ENCODE measurements at regions not wholly inside any gene's neighbourhood (a gene's known extent, or its start where the extent isn't known, plus 50 kb on each side); places are given as distances from the start of the nearest gene placed in this dataset.
"Not testable (repeated sequence)": the region's sequence is repeated elsewhere in the genome, so short reads cannot be mapped to it uniquely, and the experiment has no call there.

GRCh38 chr6:26799903-26800633 is 140.5 kb upstream of the ZNF322 start:
- not testable (repeated sequence) for H3K4me1 ChIP-seq; H3K9me3 ChIP-seq; H3K27me3 ChIP-seq; H3K4me3 ChIP-seq; H3K27ac ChIP-seq; DNase-seq (ENCODE audit: low spot score in 2 of 2); H3K36me3 ChIP-seq
- no CpG with 5 or more reads among the region's 17 CpGs for WGBS, 2 donors

- not testable (repeated sequence) for H3K27me3 ChIP-seq; H3K9me3 ChIP-seq; H3K36me3 ChIP-seq; DNase-seq (ENCODE audit: low spot score in 2 of 2); H3K27ac ChIP-seq; H3K4me3 ChIP-seq; H3K4me1 ChIP-seq
- no CpG with 5 or more reads among the region's 16 CpGs for WGBS, 2 donors
Measured at GRCh38 chr6:26803762-26804161, 144.2 kb upstream of the ZNF322 start.

DNA sequence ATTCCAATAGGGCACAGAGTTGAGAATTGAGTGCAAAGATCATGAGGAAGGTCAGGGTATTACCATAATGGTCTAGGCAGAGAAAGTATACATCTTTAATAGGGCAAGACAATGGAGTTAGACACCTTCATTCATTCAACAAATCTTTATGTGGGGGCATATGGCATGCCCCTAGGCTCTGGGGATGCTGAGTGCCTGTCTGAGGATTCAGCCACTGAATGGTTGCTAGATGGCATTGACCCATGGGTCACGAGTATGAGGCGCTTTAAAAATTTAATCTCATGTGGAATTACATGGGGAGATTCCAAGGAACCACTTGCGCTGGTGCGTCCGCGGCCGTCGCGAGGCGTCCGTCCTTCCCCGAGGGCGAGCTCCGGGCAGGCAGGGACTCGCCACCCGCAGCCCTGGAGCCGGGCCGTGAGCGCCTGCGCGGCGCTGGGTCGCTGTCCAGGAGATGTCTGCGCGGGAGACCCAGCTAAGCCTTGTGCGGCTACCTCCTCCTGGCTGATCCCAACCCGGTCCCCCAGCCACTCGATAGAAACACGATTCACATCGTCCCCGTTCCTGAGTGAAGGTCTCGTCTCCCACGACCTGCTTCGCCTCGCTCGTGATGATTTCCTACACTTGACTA is 152.1 kb upstream of the ZNF322 start:
- H3K4me1 ChIP-seq; H3K27ac ChIP-seq; H3K36me3 ChIP-seq; H3K4me3 ChIP-seq; H3K27me3 ChIP-seq; H3K9me3 ChIP-seq; DNase-seq (ENCODE audit: low spot score in 2 of 2): not testable (repeated sequence)
- WGBS, 2 donors = no CpG with 5 or more reads among the region's 36 CpGs

GRCh38 chr6:26818640-26819225 is 159.2 kb upstream of the ZNF322 start:
- not testable (repeated sequence) for H3K27ac ChIP-seq; H3K27me3 ChIP-seq; DNase-seq (ENCODE audit: low spot score in 2 of 2); H3K9me3 ChIP-seq; H3K36me3 ChIP-seq; H3K4me1 ChIP-seq; H3K4me3 ChIP-seq
- WGBS, 2 donors = no CpG with 5 or more reads among the region's 5 CpGs

GRCh38 chr6:26827965-26828364 is 168.4 kb upstream of the ZNF322 start:
- not testable (repeated sequence) for DNase-seq (ENCODE audit: low spot score in 2 of 2)

DNA sequence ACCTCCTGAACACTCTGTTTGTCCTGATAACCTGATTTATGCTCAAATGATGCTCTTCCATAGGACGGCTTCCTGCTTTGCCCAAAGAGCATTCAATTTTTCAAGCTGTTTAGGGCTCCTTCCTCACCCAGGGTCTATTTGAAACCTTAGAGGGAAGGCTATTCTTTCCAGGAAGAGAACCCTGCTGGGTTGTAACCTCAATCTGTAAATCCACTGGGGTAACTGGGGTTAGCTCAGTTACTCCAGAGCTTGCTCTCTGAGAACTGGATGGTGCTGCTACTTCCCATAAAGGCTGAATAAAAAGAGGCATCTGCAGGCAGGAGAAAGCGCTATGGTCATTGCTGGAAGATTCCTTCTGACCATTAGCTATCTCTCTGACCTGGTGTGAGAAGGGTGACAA is 169.9 kb upstream of the ZNF322 start:
- WGBS, 2 donors = no CpG with 5 or more reads among the region's 2 CpGs
- not testable (repeated sequence) for H3K4me3 ChIP-seq

More at GRCh38 chr6:26827965-26828364, 168.4 kb upstream of the ZNF322 start:
- H3K36me3 ChIP-seq, H3K9me3 ChIP-seq, H3K4me3 ChIP-seq, H3K27me3 ChIP-seq, H3K27ac ChIP-seq, H3K4me1 ChIP-seq: not testable (repeated sequence)
- no CpG with 5 or more reads among the region's 4 CpGs for WGBS, 2 donors

DNA sequence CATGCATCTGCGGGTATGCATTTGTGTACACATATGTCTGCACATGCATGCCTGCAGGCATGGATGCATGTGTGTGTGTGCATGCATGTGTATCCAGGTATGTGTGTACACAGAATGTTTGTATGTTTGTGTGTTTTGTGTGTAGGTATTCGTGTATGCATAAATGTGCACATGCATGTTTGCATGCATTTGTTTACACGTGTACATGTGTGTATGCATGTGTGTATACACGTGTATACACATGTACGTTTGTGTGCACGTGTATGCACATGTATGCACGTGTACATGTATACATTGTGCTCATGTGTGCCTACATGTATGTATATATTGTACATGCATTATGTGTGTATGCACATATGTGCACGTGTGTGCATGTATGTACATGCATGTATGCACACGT is 171.4 kb upstream of the ZNF322 start:
- not testable (repeated sequence) for H3K4me3 ChIP-seq; H3K9me3 ChIP-seq; H3K4me1 ChIP-seq; H3K27ac ChIP-seq; H3K27me3 ChIP-seq; DNase-seq (ENCODE audit: low spot score in 2 of 2); H3K36me3 ChIP-seq
- 79 to 85% methylated on average over 9 of the region's 9 CpGs for WGBS, 2 donors

More for the DNA sequence above, 169.9 kb upstream of the ZNF322 start:
- not testable (repeated sequence) for H3K27ac ChIP-seq; H3K36me3 ChIP-seq; H3K9me3 ChIP-seq; H3K4me1 ChIP-seq; H3K27me3 ChIP-seq; DNase-seq (ENCODE audit: low spot score in 2 of 2)

DNA sequence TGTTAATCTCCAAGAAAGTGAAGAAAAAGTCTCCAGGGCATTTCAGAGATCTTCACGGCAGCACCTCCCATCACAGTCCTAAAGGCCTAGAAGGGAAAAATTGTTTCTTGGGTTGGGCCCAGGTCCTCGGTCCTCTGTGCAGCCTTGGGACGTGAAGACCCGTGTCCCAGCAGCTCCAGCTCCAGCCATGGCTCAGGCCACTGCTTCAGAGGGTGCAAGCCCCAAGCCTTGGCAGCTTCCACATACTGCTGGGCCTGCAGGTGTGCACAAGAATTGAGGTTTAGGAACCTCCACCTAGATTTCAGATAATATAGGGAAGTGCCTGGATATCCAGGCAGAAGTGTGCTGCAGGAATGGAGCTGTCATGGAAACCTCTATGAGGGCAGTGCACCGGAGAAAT is 176.2 kb upstream of the ZNF322 start:
- not testable (repeated sequence) for H3K4me1 ChIP-seq; H3K27me3 ChIP-seq; H3K27ac ChIP-seq; DNase-seq (ENCODE audit: low spot score in 2 of 2); H3K4me3 ChIP-seq; H3K36me3 ChIP-seq; H3K9me3 ChIP-seq
- WGBS, 2 donors = 97% methylated on average over 4 to 5 of the region's 5 CpGs

- H3K36me3 ChIP-seq; H3K9me3 ChIP-seq; H3K4me1 ChIP-seq; H3K27ac ChIP-seq; H3K4me3 ChIP-seq; H3K27me3 ChIP-seq; DNase-seq (ENCODE audit: low spot score in 2 of 2): not testable (repeated sequence)
Measured at GRCh38 chr6:26836657-26837056, 177.1 kb upstream of the ZNF322 start.

- H3K4me3 ChIP-seq; DNase-seq (ENCODE audit: low spot score in 2 of 2); H3K27ac ChIP-seq; H3K36me3 ChIP-seq; H3K9me3 ChIP-seq; H3K27me3 ChIP-seq; H3K4me1 ChIP-seq: not testable (repeated sequence)
- 88 to 96% methylated on average over 2 of the region's 2 CpGs for WGBS, 2 donors
Measured at GRCh38 chr6:26844823-26845222, 185.3 kb upstream of the ZNF322 start.

DNA sequence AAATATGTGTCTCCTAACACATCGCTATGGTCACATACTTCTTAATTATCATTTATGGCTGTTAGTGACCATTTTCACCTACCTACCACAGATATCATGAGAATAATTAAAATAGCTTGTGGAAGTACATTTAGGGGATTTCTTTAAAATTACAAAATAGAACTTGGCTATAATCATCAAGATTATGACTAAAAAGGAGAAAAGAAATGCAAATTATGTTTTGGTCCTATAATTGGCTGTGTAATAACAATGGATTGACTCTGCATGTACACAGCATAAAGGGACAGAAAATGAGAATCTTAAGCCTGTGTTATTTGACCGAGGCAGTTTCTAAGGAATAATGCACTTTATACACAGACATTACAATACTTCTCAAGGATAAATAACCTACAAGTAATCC is 197.7 kb upstream of the ZNF322 start:
- WGBS, 2 donors = 4 to 69% methylated on average over 1 to 2 of the region's 2 CpGs
- H3K9me3 ChIP-seq; H3K36me3 ChIP-seq; H3K27ac ChIP-seq; DNase-seq (ENCODE audit: low spot score in 2 of 2); H3K4me1 ChIP-seq; H3K4me3 ChIP-seq; H3K27me3 ChIP-seq: not testable (repeated sequence)

GRCh38 chr6:26859067-26859770 is 199.7 kb upstream of the ZNF322 start:
- not testable (repeated sequence) for DNase-seq (ENCODE audit: low spot score in 2 of 2)

GRCh38 chr6:26859771-26860163 is 200.2 kb upstream of the ZNF322 start:
- DNase-seq (ENCODE audit: low spot score in 2 of 2); H3K9me3 ChIP-seq; H3K36me3 ChIP-seq; H3K27me3 ChIP-seq; H3K4me1 ChIP-seq; H3K27ac ChIP-seq; H3K4me3 ChIP-seq: not testable (repeated sequence)
- WGBS, 2 donors = 86 to 96% methylated on average over 2 of the region's 2 CpGs

More at GRCh38 chr6:26859067-26859770, 199.7 kb upstream of the ZNF322 start:
- 66 to 83% methylated on average over 5 of the region's 5 CpGs for WGBS, 2 donors
- H3K27me3 ChIP-seq, H3K36me3 ChIP-seq, H3K4me3 ChIP-seq, H3K27ac ChIP-seq, H3K9me3 ChIP-seq, H3K4me1 ChIP-seq: not testable (repeated sequence)

Measured in tibial nerve (tissue), 4 donors.